ENCODE measurements at regions not wholly inside any gene's neighbourhood (a gene's known extent, or its start where the extent isn't known, plus 50 kb on each side); places are given as distances from the start of the nearest gene placed in this dataset.

- H3K9me3 Mint-ChIP-seq: no peaks in the 10 kb centered on the region
- H3K27me3 Mint-ChIP-seq: peaks cover 5 to 13% (median 9%) of the 10 kb centered on the region in 5 donors
- no peak overlapping the region for H3K4me3 Mint-ChIP-seq
- no peak for ATAC-seq
- H3K4me1 Mint-ChIP-seq: no peaks in the 10 kb centered on the region
- no peaks in the 10 kb centered on the region for H3K36me3 Mint-ChIP-seq
- DNase-seq: no peak
- POLR2A ChIA-PET: no interaction called here
- no peak overlapping the region for H3K27ac Mint-ChIP-seq
Measured at GRCh38 chr1:112318263-112318662, 77.8 kb upstream of the CTTNBP2NL start.

- ATAC-seq: no peak
- Mint-ChIP-seq H3K27me3 (peaks cover 5 to 13% (median 9%) of the 10 kb centered on the region in 5 donors), H3K4me1 (no peaks in the 10 kb centered on the region), H3K36me3 (no peaks in the 10 kb centered on the region), H3K27ac (no peak overlapping the region), H3K4me3 (no peak overlapping the region), H3K9me3 (no peaks in the 10 kb centered on the region)
- DNase-seq: no peak
- POLR2A ChIA-PET: no interaction called here
Measured at GRCh38 chr1:112318698-112319370, 77.2 kb upstream of the CTTNBP2NL start.

DNA sequence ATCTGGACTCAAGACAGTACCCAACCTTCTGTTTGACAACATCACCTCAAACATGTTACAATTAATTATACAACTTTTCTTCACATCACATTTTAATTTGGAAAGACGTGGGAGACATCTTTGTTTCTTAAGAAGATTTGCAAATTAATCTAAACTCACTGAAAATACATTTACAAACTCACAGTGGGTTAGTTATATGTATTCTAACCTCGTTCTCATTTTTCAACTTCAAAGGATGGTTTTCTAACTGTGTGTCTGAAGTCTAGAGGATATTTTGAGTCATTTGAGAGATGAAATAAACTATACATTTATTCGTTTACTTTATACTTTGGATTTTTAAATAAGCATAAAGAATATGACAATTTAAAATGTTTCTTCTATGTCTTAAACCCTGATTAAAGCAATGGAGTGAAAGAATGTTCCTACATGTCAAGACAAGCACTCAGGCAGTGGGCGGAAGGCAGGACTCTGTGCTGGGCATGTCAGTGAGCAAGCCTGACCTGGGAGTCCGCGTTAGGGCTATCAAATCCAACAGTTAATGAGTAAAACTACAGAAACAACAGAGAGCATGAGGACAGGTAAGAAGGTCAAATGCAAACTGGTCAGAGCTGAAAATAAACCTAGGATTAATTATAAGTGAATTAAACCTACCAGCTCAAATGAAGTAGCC, 76.5 kb upstream of the CTTNBP2NL start:
- Mint-ChIP-seq H3K4me3 (no peak overlapping the region), H3K9me3 (no peaks in the 10 kb centered on the region), H3K4me1 (no peaks in the 10 kb centered on the region), H3K27me3 (peaks cover 9 to 16% (median 9%) of the 10 kb centered on the region in 5 donors), H3K36me3 (no peaks in the 10 kb centered on the region), H3K27ac (no peak overlapping the region)
- POLR2A ChIA-PET: no interaction called here
- ATAC-seq (no peak), DNase-seq (no peak)

GRCh38 chr1:112320058-112320457, 76.0 kb upstream of the CTTNBP2NL start:
- no peaks in the 10 kb centered on the region for H3K36me3 Mint-ChIP-seq
- POLR2A ChIA-PET: no interaction called here

GRCh38 chr1:112322018-112322417, 74.0 kb upstream of the CTTNBP2NL start:
- H3K9me3 Mint-ChIP-seq: no peaks in the 10 kb centered on the region
- POLR2A ChIA-PET: no interaction called here
- no peaks in the 10 kb centered on the region for H3K36me3 Mint-ChIP-seq
- ATAC-seq (no peak), DNase-seq (no peak)
- no peak overlapping the region for H3K4me3 Mint-ChIP-seq
- H3K27ac Mint-ChIP-seq: no peak overlapping the region
- no peaks in the 10 kb centered on the region for H3K4me1 Mint-ChIP-seq
- H3K27me3 Mint-ChIP-seq: peaks cover 9 to 20% (median 17%) of the 10 kb centered on the region in 5 donors

More at GRCh38 chr1:112320058-112320457, 76.0 kb upstream of the CTTNBP2NL start:
- Mint-ChIP-seq H3K27me3 (peaks cover 9 to 15% (median 9%) of the 10 kb centered on the region in 5 donors), H3K9me3 (no peaks in the 10 kb centered on the region), H3K4me1 (no peaks in the 10 kb centered on the region), H3K27ac (no peak overlapping the region), H3K4me3 (no peak overlapping the region)
- ATAC-seq (no peak), DNase-seq (no peak)

- H3K9me3 Mint-ChIP-seq: no peaks in the 10 kb centered on the region
- POLR2A ChIA-PET: no interaction called here
- H3K4me3 Mint-ChIP-seq: no peak overlapping the region
- no peak for ATAC-seq
- no peaks in the 10 kb centered on the region for H3K4me1 Mint-ChIP-seq
- no peak overlapping the region for H3K27ac Mint-ChIP-seq
- no peak for DNase-seq
- no peaks in the 10 kb centered on the region for H3K36me3 Mint-ChIP-seq
- H3K27me3 Mint-ChIP-seq: peaks cover 11 to 22% (median 17%) of the 10 kb centered on the region in 5 donors
Measured at GRCh38 chr1:112322983-112323678, 72.9 kb upstream of the CTTNBP2NL start.

DNA sequence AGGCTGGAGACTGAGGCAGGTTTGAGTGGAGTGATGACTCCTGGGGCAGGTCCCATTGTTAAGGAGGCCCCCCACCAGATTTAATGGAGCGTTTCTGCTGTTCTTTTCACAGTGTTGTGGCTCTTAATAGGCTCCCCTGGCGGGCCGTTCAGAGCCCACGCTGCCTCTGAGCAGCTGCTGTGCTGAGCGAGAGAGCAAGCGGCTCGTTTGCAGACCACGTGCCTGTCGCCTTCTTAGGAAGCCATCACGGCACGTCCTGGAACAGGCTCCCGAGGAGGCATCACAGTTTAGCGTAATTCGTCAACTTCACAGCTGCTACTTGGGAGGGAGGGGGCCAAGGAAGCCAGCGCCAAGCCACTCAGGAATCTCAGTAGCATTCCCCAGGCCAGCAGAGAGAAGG, 70.5 kb upstream of the CTTNBP2NL start:
- POLR2A ChIA-PET: no interaction called here
- no peak for DNase-seq
- ATAC-seq: no peak
- Mint-ChIP-seq H3K9me3 (no peaks in the 10 kb centered on the region), H3K36me3 (no peaks in the 10 kb centered on the region), H3K4me3 (no peak overlapping the region), H3K4me1 (no peaks in the 10 kb centered on the region), H3K27me3 (peaks cover 12 to 28% (median 22%) of the 10 kb centered on the region in 5 donors), H3K27ac (no peak overlapping the region)

GRCh38 chr1:112328600-112328999, 67.4 kb upstream of the CTTNBP2NL start:
- no peak overlapping the region for H3K4me3 Mint-ChIP-seq
- H3K4me1 Mint-ChIP-seq: peaks cover 0 to 1% (median 0%) of the 10 kb centered on the region in 4 donors
- ATAC-seq (no peak), DNase-seq (no peak)
- H3K27ac Mint-ChIP-seq: no peak overlapping the region
- H3K36me3 Mint-ChIP-seq: no peaks in the 10 kb centered on the region
- H3K9me3 Mint-ChIP-seq: no peaks in the 10 kb centered on the region
- H3K27me3 Mint-ChIP-seq: peaks cover 6 to 36% (median 20%) of the 10 kb centered on the region in 5 donors
- POLR2A ChIA-PET: interaction anchor here (0.6 kb wide), 1 partner anchor 359 kb away, joined by 4 read pairs; no protein-coding TSS in a partner anchor

- H3K27me3 Mint-ChIP-seq: peaks cover 16 to 41% (median 24%) of the 10 kb centered on the region in 5 donors
- H3K4me3 Mint-ChIP-seq: no peak overlapping the region
- peaks cover 6 to 8% (median 7%) of the 10 kb centered on the region in 4 donors for H3K4me1 Mint-ChIP-seq
- no peaks in the 10 kb centered on the region for H3K36me3 Mint-ChIP-seq
- H3K9me3 Mint-ChIP-seq: no peaks in the 10 kb centered on the region
- POLR2A ChIA-PET: no interaction called here
- no peak overlapping the region for H3K27ac Mint-ChIP-seq
- ATAC-seq (no peak), DNase-seq (no peak)
Measured at GRCh38 chr1:112332176-112333150, 63.6 kb upstream of the CTTNBP2NL start.

DNA sequence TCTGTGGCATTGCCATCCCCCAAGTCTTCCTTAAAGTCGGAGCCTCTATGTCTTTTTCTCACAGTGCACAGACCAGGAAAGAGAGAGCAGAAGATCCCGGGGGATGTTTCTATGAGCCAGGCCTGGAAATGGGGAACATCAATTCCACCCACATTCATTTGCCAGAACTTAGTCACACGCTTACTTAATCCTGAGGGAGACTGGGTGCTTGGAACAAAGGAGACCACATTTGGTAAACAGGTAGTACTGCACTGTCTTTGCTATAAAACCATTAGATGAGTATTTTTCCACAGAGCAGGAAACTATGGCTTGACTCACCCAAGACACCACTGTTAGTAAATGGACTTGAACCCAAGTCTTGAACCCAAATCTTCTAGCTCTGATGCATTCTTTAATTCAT, 60.7 kb upstream of the CTTNBP2NL start:
- no peak overlapping the region for H3K4me3 Mint-ChIP-seq
- no peaks in the 10 kb centered on the region for H3K36me3 Mint-ChIP-seq
- DNase-seq (no peak), ATAC-seq (no peak)
- no peaks in the 10 kb centered on the region for H3K9me3 Mint-ChIP-seq
- H3K4me1 Mint-ChIP-seq: peaks cover 6 to 8% (median 7%) of the 10 kb centered on the region in 4 donors
- POLR2A ChIA-PET: no interaction called here
- H3K27me3 Mint-ChIP-seq: peaks cover 18 to 43% (median 23%) of the 10 kb centered on the region in 5 donors
- no peak overlapping the region for H3K27ac Mint-ChIP-seq

DNA sequence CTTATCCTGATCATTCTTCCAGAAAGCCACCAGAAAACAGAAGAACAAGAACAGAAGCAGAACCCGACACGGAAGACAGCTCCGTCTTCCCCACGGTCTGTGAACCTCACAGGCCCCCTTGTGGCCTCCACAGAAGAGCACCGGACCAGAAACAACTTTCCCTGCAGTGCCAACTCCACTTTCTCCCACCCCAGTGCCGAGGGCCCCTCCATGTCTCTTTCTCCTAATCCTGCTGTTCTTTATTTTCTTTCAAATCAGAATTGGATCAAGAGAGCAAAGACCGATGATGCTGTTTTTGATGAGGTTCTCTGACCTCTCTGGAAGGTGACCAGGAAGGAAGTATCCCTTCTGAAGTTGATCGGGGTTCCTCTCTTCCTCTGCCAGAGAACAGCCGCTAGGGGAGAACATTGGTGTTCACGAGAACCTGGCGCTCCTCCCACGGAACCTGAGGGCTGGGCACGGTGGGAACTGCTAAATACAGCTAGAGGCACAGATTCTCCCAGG, 58.9 kb upstream of the CTTNBP2NL start:
- Mint-ChIP-seq H3K27ac (peak overlapping the region in 2 of 10 donors; percentile 74 to 86), H3K9me3 (no peaks in the 10 kb centered on the region), H3K4me1 (peaks cover 6 to 8% (median 7%) of the 10 kb centered on the region in 4 donors), H3K36me3 (no peaks in the 10 kb centered on the region), H3K27me3 (peaks cover 15 to 42% (median 22%) of the 10 kb centered on the region in 5 donors), H3K4me3 (peak overlapping the region; percentile 1 to 71 (median 53))
- DNase-seq: peak in 2 of 10 donors; percentile 26 to 28
- POLR2A ChIA-PET: no interaction called here
- peak; percentile 65 to 70 for ATAC-seq

DNA sequence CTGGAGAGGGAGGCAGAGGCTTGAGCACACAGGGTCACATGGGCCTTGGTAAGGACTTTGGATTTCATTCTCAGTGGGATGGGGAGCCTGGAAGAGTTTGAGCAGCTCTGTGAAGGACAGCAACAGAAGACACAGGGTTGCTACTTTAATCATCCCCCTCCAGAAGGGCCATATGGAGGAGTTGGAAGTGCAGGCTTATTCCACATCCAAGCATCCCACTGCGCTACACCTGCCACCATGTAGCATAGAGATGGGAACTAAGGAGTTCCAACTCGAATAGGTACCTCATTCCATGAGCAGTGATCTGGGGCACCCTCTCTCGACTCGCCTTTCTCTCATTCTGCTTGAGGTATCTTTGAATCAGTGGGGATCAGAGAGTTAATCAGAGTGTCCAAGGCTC, 54.0 kb upstream of the CTTNBP2NL start:
- no peaks in the 10 kb centered on the region for H3K9me3 Mint-ChIP-seq
- DNase-seq (no peak), ATAC-seq (no peak)
- H3K27me3 Mint-ChIP-seq: peaks cover 4 to 15% (median 8%) of the 10 kb centered on the region in 5 donors
- H3K36me3 Mint-ChIP-seq: no peaks in the 10 kb centered on the region
- H3K4me1 Mint-ChIP-seq: peaks cover 14 to 24% (median 19%) of the 10 kb centered on the region in 4 donors
- POLR2A ChIA-PET: no interaction called here
- H3K4me3 Mint-ChIP-seq: no peak overlapping the region
- H3K27ac Mint-ChIP-seq: peak overlapping the region in 1 of 10 donors; percentile 22

Measured in naive thymus-derived CD8-positive, alpha-beta T cell (primary cell).